Spleen (tissue), 11 donors: ENCODE measurements at regions not wholly inside any gene's neighbourhood (a gene's known extent, or its start where the extent isn't known, plus 50 kb on each side); places are given as distances from the start of the nearest gene placed in this dataset.

Experiments used
- DNase-seq: peaks from one replicate; pipeline ENCODE4 v3.0.0-alpha.2; 2020
- H3K27ac ChIP-seq, 8 donors: fragments of 200-600 bp; sonication (generic) in 7 of 8; 1 replicate in 4 of 8; 2 replicates in 4 of 8; pipeline versions ENCODE4 v1.5.0 to v1.8.0; 2016 to 2021; ENCODE audit warnings: inconsistent platforms in 4 of 8, mild to moderate bottlenecking in 4 of 8, moderate library complexity in 1 of 8
- H3K27me3 ChIP-seq, 7 donors: fragments of 200-600 bp; sonication (generic) in 6 of 7; replicated peaks in 1 of 7; 1 replicate in 4 of 7; 2 replicates in 3 of 7; pipeline versions ENCODE4 v1.5.0 to v1.8.0; 2016 to 2021; ENCODE audit warnings: inconsistent platforms in 3 of 7, mild to moderate bottlenecking in 1 of 7
- H3K36me3 ChIP-seq, 6 donors: fragments of 200-600 bp; sonication (generic) in 5 of 6; 1 replicate in 4 of 6; 2 replicates in 2 of 6; pipeline versions ENCODE4 v1.5.0 to v1.8.0; 2016 to 2021; ENCODE audit warnings: inconsistent platforms in 2 of 6
- H3K4me1 ChIP-seq, 6 donors: fragments of 200-600 bp; sonication (generic) in 5 of 6; 1 replicate in 3 of 6; 2 replicates in 3 of 6; pipeline versions ENCODE4 v1.5.0 to v1.8.0; 2016 to 2021; ENCODE audit warnings: inconsistent platforms in 3 of 6
- H3K4me3 ChIP-seq, 8 donors: fragments of 200-600 bp; sonication (generic) in 7 of 8; 1 replicate in 4 of 8; 2 replicates in 4 of 8; pipeline versions ENCODE4 v1.5.0 to v1.8.0; 2016 to 2021; ENCODE audit warnings: inconsistent platforms in 4 of 8, mild to moderate bottlenecking in 4 of 8, moderate library complexity in 2 of 8
- H3K9me3 ChIP-seq, 8 donors: fragments of 200-600 bp; sonication (generic) in 7 of 8; 1 replicate in 4 of 8; 2 replicates in 4 of 8; pipeline versions ENCODE4 v1.5.0 to v1.8.0; 2016 to 2021; ENCODE audit warnings: inconsistent platforms in 4 of 8
- POLR2A ChIP-seq, 3 donors: fragments of 450-650 bp; IDR thresholded peaks; one replicate each; pipeline ENCODE4 v1.5.1; 2017; ENCODE audit warnings: antibody characterized with exemption in 3 of 3, mild to moderate bottlenecking in 1 of 3
- POLR2AphosphoS5 ChIP-seq, 3 donors: sonication (generic); formaldehyde crosslinking; IDR thresholded peaks; one replicate each; pipeline ENCODE4 v1.5.1; 2017; ENCODE audit warnings: antibody characterized with exemption in 3 of 3
- WGBS, 5 donors: extraction: QIAGEN DNeasy Blood & Tissue Kit in 3 of 5; methylation state at CpG; one replicate each; pipeline versions ENCODE4 v1.1.5 to v1.1.7; 2013 to 2018; 5-methylcytosine and 5-hydroxymethylcytosine counted together
- intact Hi-C: fragments of 100-400 bp; cut with DNase I; formaldehyde crosslinking; loops from one replicate; pipeline ENCODE4 v1.15.0; 2023; ENCODE audit warnings: low total_unique reads
- TF ChIP-seq, protein P1 (sequence below), 11 experiments: fragments of 200-600 bp in 7 of 11; fragments of 450-650 bp in 4 of 11; sonication (generic) in 4 of 11; IDR thresholded peaks in 8 of 11; conservative IDR thresholded peaks in 3 of 11; 1 replicate in 7 of 11; 2 replicates in 4 of 11; pipeline versions ENCODE4 v1.4.0 to v1.8.0; 2016 to 2021; ENCODE audit warnings: antibody characterized with exemption in 11 of 11, inconsistent platforms in 4 of 11, mild to moderate bottlenecking in 1 of 11
- donor health status: healthy with polysubstance abuse.
- donor health status: DM: no; HTN: no; CAD: no; lungs with moderate emphysema.
- donor health status: DM: no; HTN: no; CAD: no.
- donor health status: Bipolar disorder and iron deficiency.
- donor health status: healthy.
- donor health status: DM: no; HTN: no; CAD: no.
- donor health status: DM: yes; HTN: yes; CAD: no.

DNA sequence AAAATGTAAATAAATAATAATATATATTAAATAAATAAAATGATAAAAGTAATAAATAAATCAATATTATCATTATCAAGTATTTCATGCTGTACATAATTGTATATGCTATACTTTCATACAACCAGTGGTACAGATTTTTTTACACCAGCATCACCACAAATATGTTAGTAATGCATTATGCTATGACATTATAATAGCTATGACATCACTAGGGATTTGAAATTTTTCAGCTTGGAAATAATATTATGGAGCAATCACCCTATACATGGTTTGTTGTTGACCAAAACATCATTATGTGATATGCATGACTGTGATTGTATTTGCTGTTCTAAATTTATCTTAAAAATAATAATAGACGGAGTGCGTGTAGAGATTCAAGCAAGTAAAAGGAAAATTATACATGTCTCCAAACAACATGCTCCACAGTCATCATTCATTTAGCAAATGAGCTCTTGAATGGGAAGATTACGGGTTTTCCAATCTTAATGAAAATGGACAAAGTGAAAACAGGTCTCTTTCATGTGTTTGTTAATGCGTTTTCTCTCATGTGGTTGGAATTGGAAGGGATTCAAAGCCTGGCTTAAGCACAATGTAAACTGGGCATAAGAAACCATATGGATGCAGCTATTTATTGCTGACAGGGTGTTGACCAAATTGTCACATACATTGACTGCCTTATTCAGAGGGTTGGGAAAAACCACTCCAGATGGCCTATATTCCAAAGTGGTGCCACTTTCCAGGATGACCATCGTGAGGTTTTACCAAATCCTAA is 643.0 kb upstream of the RGMB start:
- intact Hi-C loops = no loop called here
- H3K9me3 ChIP-seq = peaks cover 0 to 12% (median 0%) of the 10 kb centered on the region in 8 donors
- H3K27ac ChIP-seq = no peak overlapping the region
- H3K36me3 ChIP-seq = no peaks in the 10 kb centered on the region
- no peak for DNase-seq
- H3K27me3 ChIP-seq = no peaks in the 10 kb centered on the region
- H3K4me3 ChIP-seq = no peak overlapping the region
- no peaks in the 10 kb centered on the region for H3K4me1 ChIP-seq
- TF ChIP-seq, protein P1, sequence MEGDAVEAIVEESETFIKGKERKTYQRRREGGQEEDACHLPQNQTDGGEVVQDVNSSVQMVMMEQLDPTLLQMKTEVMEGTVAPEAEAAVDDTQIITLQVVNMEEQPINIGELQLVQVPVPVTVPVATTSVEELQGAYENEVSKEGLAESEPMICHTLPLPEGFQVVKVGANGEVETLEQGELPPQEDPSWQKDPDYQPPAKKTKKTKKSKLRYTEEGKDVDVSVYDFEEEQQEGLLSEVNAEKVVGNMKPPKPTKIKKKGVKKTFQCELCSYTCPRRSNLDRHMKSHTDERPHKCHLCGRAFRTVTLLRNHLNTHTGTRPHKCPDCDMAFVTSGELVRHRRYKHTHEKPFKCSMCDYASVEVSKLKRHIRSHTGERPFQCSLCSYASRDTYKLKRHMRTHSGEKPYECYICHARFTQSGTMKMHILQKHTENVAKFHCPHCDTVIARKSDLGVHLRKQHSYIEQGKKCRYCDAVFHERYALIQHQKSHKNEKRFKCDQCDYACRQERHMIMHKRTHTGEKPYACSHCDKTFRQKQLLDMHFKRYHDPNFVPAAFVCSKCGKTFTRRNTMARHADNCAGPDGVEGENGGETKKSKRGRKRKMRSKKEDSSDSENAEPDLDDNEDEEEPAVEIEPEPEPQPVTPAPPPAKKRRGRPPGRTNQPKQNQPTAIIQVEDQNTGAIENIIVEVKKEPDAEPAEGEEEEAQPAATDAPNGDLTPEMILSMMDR (IDR thresholded peaks at IDR 0.05 in 8 of 11, conservative IDR thresholded peaks at IDR 0.05 in 3 of 11) = no peak
- TF ChIP-seq POLR2AphosphoS5 (IDR thresholded peaks at IDR 0.05) (no peak), POLR2A (IDR thresholded peaks at IDR 0.05) (no peak)
- 86 to 90% (median 89%) methylated on average over 5 of the region's 5 CpGs for WGBS, 5 donors

DNA sequence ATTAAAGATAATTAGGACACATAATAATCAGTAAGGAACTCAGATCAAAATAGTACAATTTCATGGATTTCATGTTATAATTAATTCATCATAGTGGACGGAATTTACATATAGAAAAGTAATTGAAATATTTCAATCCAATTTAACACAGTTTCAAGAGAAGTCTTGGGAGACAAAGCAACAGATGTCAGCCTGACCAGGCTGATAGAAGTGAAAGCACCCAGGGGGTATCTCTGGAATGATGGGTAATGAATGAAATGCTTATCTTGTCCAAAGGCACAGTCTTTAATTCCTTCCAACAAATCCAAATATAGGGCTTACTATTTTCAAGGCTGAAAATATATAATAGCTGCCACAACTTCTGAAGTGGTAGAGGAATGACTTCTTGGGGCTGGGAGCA is 629.3 kb upstream of the RGMB start:
- Histone ChIP-seq H3K4me1 (no peaks in the 10 kb centered on the region), H3K36me3 (no peaks in the 10 kb centered on the region), H3K27me3 (no peaks in the 10 kb centered on the region), H3K9me3 (peaks cover 0 to 14% (median 4%) of the 10 kb centered on the region in 8 donors), H3K27ac (no peak overlapping the region), H3K4me3 (no peak overlapping the region)
- intact Hi-C loops = no loop called here
- 69 to 87% (median 80%) methylated on average over 1 of the region's 1 CpG for WGBS, 5 donors
- TF ChIP-seq POLR2AphosphoS5 (IDR thresholded peaks at IDR 0.05) = no peak
- TF ChIP-seq, protein P1 (IDR thresholded peaks at IDR 0.05 in 8 of 11, conservative IDR thresholded peaks at IDR 0.05 in 3 of 11) = no peak
- no peak for TF ChIP-seq POLR2A (IDR thresholded peaks at IDR 0.05)
- DNase-seq = no peak

DNA sequence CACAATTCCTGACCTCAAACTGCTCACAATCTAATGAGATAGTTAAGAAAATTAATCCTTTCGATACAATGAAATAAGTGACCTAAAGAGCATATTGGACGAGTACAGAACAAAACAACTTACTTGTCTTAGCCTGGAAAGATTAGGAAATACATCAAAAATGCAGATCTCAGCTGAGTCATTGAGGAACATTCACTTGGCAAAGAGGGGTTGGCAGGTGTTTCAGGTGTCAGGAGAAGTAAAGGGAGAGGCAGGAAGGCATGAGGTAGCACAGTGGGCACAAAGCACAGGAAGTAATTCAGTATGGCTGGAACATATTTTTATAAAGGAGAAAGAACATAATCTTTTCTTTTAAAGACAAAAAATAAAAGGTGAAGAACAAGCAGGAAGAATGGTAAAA is 628.8 kb upstream of the RGMB start:
- intact Hi-C loops = no loop called here
- H3K27ac ChIP-seq = no peak overlapping the region
- H3K27me3 ChIP-seq = no peaks in the 10 kb centered on the region
- DNase-seq = no peak
- H3K36me3 ChIP-seq = no peaks in the 10 kb centered on the region
- 79 to 88% (median 86%) methylated on average over 2 of the region's 2 CpGs for WGBS, 5 donors
- TF ChIP-seq POLR2AphosphoS5 (IDR thresholded peaks at IDR 0.05) = no peak
- TF ChIP-seq, protein P1 (IDR thresholded peaks at IDR 0.05 in 8 of 11, conservative IDR thresholded peaks at IDR 0.05 in 3 of 11) = no peak
- no peak for TF ChIP-seq POLR2A (IDR thresholded peaks at IDR 0.05)
- no peaks in the 10 kb centered on the region for H3K4me1 ChIP-seq
- H3K4me3 ChIP-seq = no peak overlapping the region
- peaks cover 0 to 13% (median 4%) of the 10 kb centered on the region in 8 donors for H3K9me3 ChIP-seq

DNA sequence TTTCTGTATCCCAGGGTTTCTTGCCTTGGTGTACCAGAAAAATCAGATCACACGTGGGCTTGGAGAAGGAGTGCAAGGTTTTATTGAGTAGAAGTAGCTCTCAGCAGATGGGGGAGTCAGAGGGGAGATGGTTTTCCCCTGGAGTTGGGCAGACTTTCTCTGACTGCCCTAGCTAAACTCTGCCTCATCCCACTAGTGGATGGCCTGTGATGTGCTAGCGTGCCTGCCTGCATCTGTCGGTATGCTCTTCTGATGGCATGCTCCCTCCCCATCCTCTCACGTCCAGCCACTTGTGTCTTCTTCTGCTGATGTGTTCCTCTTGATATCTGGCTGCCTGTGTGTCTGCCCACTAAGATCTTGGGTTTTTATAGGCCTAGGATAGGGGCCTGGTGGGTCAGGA is 616.1 kb upstream of the RGMB start:
- Histone ChIP-seq H3K4me3 (no peak overlapping the region), H3K9me3 (no peaks in the 10 kb centered on the region), H3K27me3 (no peaks in the 10 kb centered on the region), H3K4me1 (no peaks in the 10 kb centered on the region), H3K27ac (no peak overlapping the region), H3K36me3 (no peaks in the 10 kb centered on the region)
- 53 to 88% (median 68%) methylated on average over 4 of the region's 4 CpGs for WGBS, 5 donors
- intact Hi-C loops = no loop called here
- no peak for TF ChIP-seq POLR2A (IDR thresholded peaks at IDR 0.05)
- no peak for TF ChIP-seq POLR2AphosphoS5 (IDR thresholded peaks at IDR 0.05)
- TF ChIP-seq, protein P1 (IDR thresholded peaks at IDR 0.05 in 8 of 11, conservative IDR thresholded peaks at IDR 0.05 in 3 of 11) = no peak
- no peak for DNase-seq
